HEK293T (cell line): ENCODE measurements at regions not wholly inside any gene's neighbourhood (a gene's known extent, or its start where the extent isn't known, plus 50 kb on each side); places are given as distances from the start of the nearest gene placed in this dataset.

Experiments
- BHLHE40 ChIP-seq: fragments of 450-650 bp; IDR thresholded peaks from 2 replicates; pipeline ENCODE4 v1.6.1; 2016; ENCODE audit warnings: mild to moderate bottlenecking, moderate library complexity, borderline replicate concordance
- ELF4 ChIP-seq: fragments of 450-650 bp; IDR thresholded peaks from 2 replicates; pipeline ENCODE4 v1.6.1; 2017; ENCODE audit warnings: antibody characterized with exemption
- FOXA1 ChIP-seq: fragments of 450-650 bp; IDR thresholded peaks from 2 replicates; pipeline ENCODE4 v1.6.1; 2016; ENCODE audit warnings: mild to moderate bottlenecking
- FOXM1 ChIP-seq: fragments of 450-650 bp; IDR thresholded peaks from 2 replicates; pipeline ENCODE4 v1.6.1; 2017; ENCODE audit warnings: mild to moderate bottlenecking, borderline replicate concordance
- HDGF ChIP-seq: fragments of 450-650 bp; IDR thresholded peaks from 2 replicates; pipeline ENCODE4 v1.6.1; 2017; ENCODE audit warnings: antibody characterized with exemption, borderline replicate concordance
- SP1 ChIP-seq: fragments of 450-650 bp; IDR thresholded peaks from 2 replicates; pipeline ENCODE4 v1.6.1; 2017
- SUZ12 ChIP-seq: fragments of 450-650 bp; IDR thresholded peaks from 2 replicates; pipeline ENCODE4 v1.6.1; 2016; ENCODE audit warnings: mild to moderate bottlenecking
- TARDBP ChIP-seq: fragments of 450-650 bp; IDR thresholded peaks from 2 replicates; pipeline ENCODE4 v1.6.1; 2016

DNA sequence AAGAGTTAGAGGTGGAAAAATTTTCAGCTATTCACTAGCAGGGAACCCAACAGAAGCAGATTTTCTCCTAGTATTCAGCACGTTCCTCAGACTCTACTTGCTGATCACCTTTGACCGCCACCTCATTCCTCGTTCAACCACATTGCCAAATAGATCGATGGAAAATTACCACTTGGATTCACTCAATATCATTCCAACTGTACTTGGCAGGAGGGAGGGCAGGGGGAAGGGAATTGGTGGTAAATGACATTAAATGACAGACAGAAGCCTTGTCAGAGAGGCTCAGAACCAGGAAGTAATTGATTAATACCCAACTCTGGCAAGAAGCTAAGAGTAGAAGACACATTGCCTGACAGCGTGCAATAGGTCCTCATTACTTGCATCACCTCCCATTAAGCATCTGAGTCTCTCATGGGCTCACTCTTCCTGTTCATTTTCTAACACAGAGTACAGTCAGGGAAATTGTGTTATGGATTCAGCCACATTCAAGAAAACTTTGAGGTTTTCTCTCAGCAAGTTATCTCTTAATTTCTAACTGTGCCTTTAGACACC lies 240.5 kb upstream of the FAT3 start:
- no peak for TF ChIP-seq SUZ12
- TF ChIP-seq TARDBP: no peak
- no peak for TF ChIP-seq FOXM1
- TF ChIP-seq ELF4: no peak
- TF ChIP-seq BHLHE40: no peak
- no peak for TF ChIP-seq SP1
- TF ChIP-seq HDGF: no peak
- TF ChIP-seq FOXA1: no peak
